ENCODE measurements at regions not wholly inside any gene's neighbourhood (a gene's known extent, or its start where the extent isn't known, plus 50 kb on each side); places are given as distances from the start of the nearest gene placed in this dataset.

DNA sequence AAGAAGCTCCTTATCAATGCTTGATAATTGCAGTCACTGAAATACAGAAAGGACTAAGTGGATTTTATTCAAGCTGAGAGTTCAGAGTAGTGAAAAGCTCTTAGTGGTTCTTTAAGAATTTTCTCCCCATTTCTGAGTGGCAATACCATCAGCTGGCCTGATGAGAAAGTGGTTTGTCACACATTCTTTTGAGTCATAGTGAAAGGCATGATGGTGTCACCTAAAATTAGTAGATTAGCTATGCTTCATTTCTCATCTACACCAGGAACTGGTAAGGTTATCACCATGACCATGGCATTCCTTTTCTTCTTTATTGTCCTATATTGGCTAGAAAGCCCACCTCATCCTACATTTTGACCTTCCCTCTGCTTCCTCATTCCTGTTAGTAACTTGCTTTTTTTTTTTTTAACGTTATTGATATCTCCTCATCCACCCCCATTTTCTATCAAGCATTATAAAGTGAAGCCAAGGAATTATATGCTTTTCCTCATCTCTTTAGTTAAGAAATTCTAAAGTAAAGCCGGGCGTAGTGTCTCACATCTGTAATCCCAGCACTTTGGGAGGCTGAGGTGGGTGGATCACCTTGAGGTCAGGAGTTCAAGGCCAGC lies 67.4 kb upstream of the LOC128125822 start:
- H3K9me3 ChIP-seq (ENCODE audit: control insufficient read depth in 1 of 2, insufficient read depth in 1 of 2, low read length in 2 of 2), result no peaks in the 10 kb centered on the region
- intact Hi-C loops (cut with DNase I, micrococcal nuclease), result loop anchor here in 1 of 2 experiments (10.0 kb wide), 1 partner anchor 260 kb away; no protein-coding TSS in a partner anchor
- POLR2A ChIA-PET, result no interaction called here
- TF ChIP-seq, protein P1, sequence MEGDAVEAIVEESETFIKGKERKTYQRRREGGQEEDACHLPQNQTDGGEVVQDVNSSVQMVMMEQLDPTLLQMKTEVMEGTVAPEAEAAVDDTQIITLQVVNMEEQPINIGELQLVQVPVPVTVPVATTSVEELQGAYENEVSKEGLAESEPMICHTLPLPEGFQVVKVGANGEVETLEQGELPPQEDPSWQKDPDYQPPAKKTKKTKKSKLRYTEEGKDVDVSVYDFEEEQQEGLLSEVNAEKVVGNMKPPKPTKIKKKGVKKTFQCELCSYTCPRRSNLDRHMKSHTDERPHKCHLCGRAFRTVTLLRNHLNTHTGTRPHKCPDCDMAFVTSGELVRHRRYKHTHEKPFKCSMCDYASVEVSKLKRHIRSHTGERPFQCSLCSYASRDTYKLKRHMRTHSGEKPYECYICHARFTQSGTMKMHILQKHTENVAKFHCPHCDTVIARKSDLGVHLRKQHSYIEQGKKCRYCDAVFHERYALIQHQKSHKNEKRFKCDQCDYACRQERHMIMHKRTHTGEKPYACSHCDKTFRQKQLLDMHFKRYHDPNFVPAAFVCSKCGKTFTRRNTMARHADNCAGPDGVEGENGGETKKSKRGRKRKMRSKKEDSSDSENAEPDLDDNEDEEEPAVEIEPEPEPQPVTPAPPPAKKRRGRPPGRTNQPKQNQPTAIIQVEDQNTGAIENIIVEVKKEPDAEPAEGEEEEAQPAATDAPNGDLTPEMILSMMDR (IDR thresholded peaks at IDR 0.05), result no peak
- DNase-seq (no peak), ATAC-seq (ENCODE audit: poor library complexity) (no peak)
- no peak overlapping the region for H3K27ac ChIP-seq (ENCODE audit: low read depth in 1 of 2, low read length in 2 of 2)
- Mint-ChIP-seq H3K4me1 (ENCODE audit: low read depth) (no peaks in the 10 kb centered on the region), H3K27ac (no peak overlapping the region), H3K9me3 (no peaks in the 10 kb centered on the region), H3K36me3 (ENCODE audit: low read depth) (no peaks in the 10 kb centered on the region), H3K27me3 (peaks cover 10% of the 10 kb centered on the region), H3K4me3 (no peak overlapping the region)
- no peak overlapping the region for H3K4me3 ChIP-seq (ENCODE audit: low read length)
- H3K27me3 ChIP-seq (ENCODE audit: control insufficient read depth in 1 of 2, insufficient read depth in 2 of 2, low read length in 2 of 2), result no peaks in the 10 kb centered on the region
- no peaks in the 10 kb centered on the region for H3K4me1 ChIP-seq (ENCODE audit: insufficient read depth, low read length)
- CTCF ChIA-PET, result no interaction called here
- H3K36me3 ChIP-seq (ENCODE audit: insufficient read depth, low read length), result no peaks in the 10 kb centered on the region

DNA sequence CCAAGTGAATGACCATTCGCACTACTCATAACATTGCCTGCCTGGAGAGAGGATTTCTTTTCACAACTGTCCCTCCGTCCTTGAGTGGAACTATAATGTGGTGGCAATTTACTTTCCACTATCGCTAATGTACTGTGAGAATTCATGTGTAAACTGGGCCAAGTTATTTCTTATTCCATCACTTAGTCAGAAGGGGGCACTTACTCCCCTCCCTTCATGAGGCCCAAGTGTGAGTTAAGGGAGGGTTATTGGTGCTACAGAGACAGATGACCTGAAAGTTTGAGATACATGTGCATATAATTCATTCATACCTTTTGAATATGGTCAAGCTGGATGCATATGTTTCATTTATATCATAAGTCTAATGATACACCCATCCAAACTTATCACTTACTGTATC lies 65.2 kb upstream of the LOC128125822 start:
- Mint-ChIP-seq H3K4me1 (ENCODE audit: low read depth) (no peaks in the 10 kb centered on the region), H3K27ac (no peak overlapping the region), H3K4me3 (no peak overlapping the region), H3K36me3 (ENCODE audit: low read depth) (no peaks in the 10 kb centered on the region), H3K27me3 (peaks cover 4% of the 10 kb centered on the region), H3K9me3 (no peaks in the 10 kb centered on the region)
- ChIA-PET CTCF (no interaction called here), POLR2A (no interaction called here)
- intact Hi-C loops (cut with DNase I, micrococcal nuclease), result loop anchor here in 1 of 2 experiments (10.0 kb wide), 1 partner anchor 258 kb away; no protein-coding TSS in a partner anchor
- no peak overlapping the region for H3K27ac ChIP-seq (ENCODE audit: low read depth in 1 of 2, low read length in 2 of 2)
- no peaks in the 10 kb centered on the region for H3K4me1 ChIP-seq (ENCODE audit: insufficient read depth, low read length)
- no peaks in the 10 kb centered on the region for H3K36me3 ChIP-seq (ENCODE audit: insufficient read depth, low read length)
- no peak for ATAC-seq (ENCODE audit: poor library complexity)
- H3K4me3 ChIP-seq (ENCODE audit: low read length), result no peak overlapping the region
- TF ChIP-seq, protein P1 (IDR thresholded peaks at IDR 0.05), result no peak
- H3K9me3 ChIP-seq (ENCODE audit: control insufficient read depth in 1 of 2, insufficient read depth in 1 of 2, low read length in 2 of 2), result no peaks in the 10 kb centered on the region
- DNase-seq, result peak in 1 of 14 experiments; percentile 7
- no peaks in the 10 kb centered on the region for H3K27me3 ChIP-seq (ENCODE audit: control insufficient read depth in 1 of 2, insufficient read depth in 2 of 2, low read length in 2 of 2)

DNA sequence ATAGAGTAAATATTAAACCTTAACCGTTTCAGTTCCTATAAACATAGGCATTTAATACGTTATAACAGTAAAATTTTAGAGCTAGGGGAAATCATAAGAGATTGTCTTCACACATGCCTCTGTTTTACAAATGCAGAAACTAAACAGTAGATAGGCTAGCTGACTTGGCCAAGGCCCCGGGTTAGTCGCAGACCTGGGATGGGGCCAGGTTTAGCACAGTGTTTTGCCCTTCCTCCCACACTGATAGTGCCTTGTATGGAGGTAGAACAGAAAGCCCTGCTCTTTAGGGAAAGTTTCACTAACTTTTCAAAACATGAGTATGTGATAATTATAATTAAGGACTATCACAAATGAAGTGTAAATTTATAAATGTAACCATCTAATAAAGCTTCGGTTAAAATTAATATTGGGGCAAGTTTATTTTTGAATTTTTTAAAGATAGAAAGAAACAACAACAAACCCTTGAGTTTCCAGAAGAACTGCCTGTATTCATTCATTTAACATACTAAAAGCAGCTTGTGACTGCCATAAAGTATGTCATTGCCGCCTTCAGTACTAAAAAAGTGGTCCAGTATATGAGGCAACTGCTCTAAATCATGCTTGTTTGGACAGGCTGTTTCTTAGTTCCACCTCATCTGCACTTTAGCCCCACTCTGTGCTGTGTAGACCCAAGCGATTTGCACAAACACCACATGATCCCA lies 62.5 kb upstream of the LOC128125822 start:
- Histone ChIP-seq H3K4me3 (ENCODE audit: low read length) (no peak overlapping the region), H3K4me1 (ENCODE audit: insufficient read depth, low read length) (no peaks in the 10 kb centered on the region), H3K27me3 (ENCODE audit: control insufficient read depth in 1 of 2, insufficient read depth in 2 of 2, low read length in 2 of 2) (no peaks in the 10 kb centered on the region), H3K27ac (ENCODE audit: low read depth in 1 of 2, low read length in 2 of 2) (no peak overlapping the region), H3K36me3 (ENCODE audit: insufficient read depth, low read length) (no peaks in the 10 kb centered on the region), H3K9me3 (ENCODE audit: control insufficient read depth in 1 of 2, insufficient read depth in 1 of 2, low read length in 2 of 2) (no peaks in the 10 kb centered on the region)
- ChIA-PET CTCF (no interaction called here), POLR2A (no interaction called here)
- no peak for DNase-seq
- Mint-ChIP-seq H3K27me3 (no peaks in the 10 kb centered on the region), H3K27ac (no peak overlapping the region), H3K4me1 (ENCODE audit: low read depth) (no peaks in the 10 kb centered on the region), H3K4me3 (no peak overlapping the region), H3K9me3 (no peaks in the 10 kb centered on the region), H3K36me3 (ENCODE audit: low read depth) (no peaks in the 10 kb centered on the region)
- intact Hi-C loops (cut with DNase I, micrococcal nuclease), result loop anchor here in 1 of 2 experiments (10.0 kb wide), 1 partner anchor 255 kb away; no protein-coding TSS in a partner anchor
- no peak for ATAC-seq (ENCODE audit: poor library complexity)
- TF ChIP-seq, protein P1 (IDR thresholded peaks at IDR 0.05), result no peak

All from CD4-positive, alpha-beta T cell (primary cell).